SH-SY5Y (cell line): ENCODE measurements at regions not wholly inside any gene's neighbourhood (a gene's known extent, or its start where the extent isn't known, plus 50 kb on each side); places are given as distances from the start of the nearest gene placed in this dataset.

Experiments used
- GATA2 ChIP-seq: IDR thresholded peaks from 2 replicates; pipeline ENCODE4 v1.6.1; 2011; ENCODE audit warnings: mild to moderate bottlenecking, low read depth, low read length
- GATA3 ChIP-seq: IDR thresholded peaks from 2 replicates; pipeline ENCODE4 v1.6.1; 2011; ENCODE audit warnings: low read depth, mild to moderate bottlenecking, low read length, moderate library complexity

GRCh38 chr16:26606381-26607150 lies 460.2 kb upstream of the C16orf82 start:
- TF ChIP-seq GATA3 (no peak), GATA2 (no peak)
